ENCODE measurements at regions not wholly inside any gene's neighbourhood (a gene's known extent, or its start where the extent isn't known, plus 50 kb on each side); places are given as distances from the start of the nearest gene placed in this dataset.
"Not testable (repeated sequence)": the region's sequence is repeated elsewhere in the genome, so short reads cannot be mapped to it uniquely, and the experiment has no call there.

GRCh38 chr14:55847766-55848165, 267.8 kb downstream of the KTN1 start:
- DNase-seq: no peak

GRCh38 chr14:55848964-55849363, 269.0 kb downstream of the KTN1 start:
- no peak for DNase-seq

GRCh38 chr14:55849833-55850232, 268.4 kb upstream of the PELI2 start:
- DNase-seq: no peak

GRCh38 chr14:55850825-55851241, 267.4 kb upstream of the PELI2 start:
- no peak for DNase-seq

- no peak for DNase-seq
These were observed 266.9 kb upstream of the PELI2 start for GRCh38 chr14:55851301-55851700.

GRCh38 chr14:55851961-55852360, 266.2 kb upstream of the PELI2 start:
- no peak for DNase-seq

- DNase-seq: no peak
These were observed 262.5 kb upstream of the PELI2 start for GRCh38 chr14:55855751-55856150.

- no peak for DNase-seq
These were observed 259.6 kb upstream of the PELI2 start for GRCh38 chr14:55858604-55859003.

GRCh38 chr14:55861561-55861960, 256.6 kb upstream of the PELI2 start:
- not testable (repeated sequence) for DNase-seq

- DNase-seq: no peak
These were observed 253.1 kb upstream of the PELI2 start for GRCh38 chr14:55864890-55865655.

- no peak for DNase-seq
These were observed 250.9 kb upstream of the PELI2 start for GRCh38 chr14:55867311-55867710.

GRCh38 chr14:55867719-55868118, 250.5 kb upstream of the PELI2 start:
- no peak for DNase-seq

GRCh38 chr14:55869397-55870049, 248.7 kb upstream of the PELI2 start:
- DNase-seq: no peak

GRCh38 chr14:55873169-55873568, 245.0 kb upstream of the PELI2 start:
- DNase-seq: no peak

GRCh38 chr14:55874785-55875184, 243.4 kb upstream of the PELI2 start:
- no peak for DNase-seq

GRCh38 chr14:55877942-55878341, 240.3 kb upstream of the PELI2 start:
- DNase-seq: no peak

- no peak for DNase-seq
These were observed 236.5 kb upstream of the PELI2 start for GRCh38 chr14:55881577-55882241.

- no peak for DNase-seq
These were observed 233.4 kb upstream of the PELI2 start for GRCh38 chr14:55884819-55885218.

- DNase-seq: no peak
These were observed 229.1 kb upstream of the PELI2 start for GRCh38 chr14:55889124-55889523.

GRCh38 chr14:55891692-55892091, 226.5 kb upstream of the PELI2 start:
- DNase-seq: no peak

- DNase-seq: no peak
These were observed 225.3 kb upstream of the PELI2 start for GRCh38 chr14:55892906-55893305.

- no peak for DNase-seq
These were observed 224.5 kb upstream of the PELI2 start for GRCh38 chr14:55893705-55894104.

GRCh38 chr14:55897031-55897430, 221.2 kb upstream of the PELI2 start:
- DNase-seq: no peak

GRCh38 chr14:55898938-55899337, 219.3 kb upstream of the PELI2 start:
- no peak for DNase-seq

Measured in right forelimb (tissue), 1 donor.